ENCODE measurements at regions not wholly inside any gene's neighbourhood (a gene's known extent, or its start where the extent isn't known, plus 50 kb on each side); places are given as distances from the start of the nearest gene placed in this dataset.

- TF ChIP-seq CTCF (optimal IDR thresholded peaks at IDR 0.05 in 1 of 3, IDR thresholded peaks at IDR 0.05 in 1 of 3, conservative IDR thresholded peaks at IDR 0.05 in 1 of 3; ENCODE audit: extremely low read depth in 1 of 3, insufficient read depth in 2 of 3, low read length in 3 of 3) (no peak), EZH2 (IDR thresholded peaks at IDR 0.05; ENCODE audit: low read length) (no peak)
Measured at GRCh38 chr12:73342733-73343132, 1070.6 kb downstream of the TRHDE start.

Measured in keratinocyte (primary cell).